RWPE2 (cell line): ENCODE measurements at regions not wholly inside any gene's neighbourhood (a gene's known extent, or its start where the extent isn't known, plus 50 kb on each side); places are given as distances from the start of the nearest gene placed in this dataset.

Source experiments
- ATAC-seq: fragments of 200-7000 bp; cut with Tn5 transposase; 3 replicates; pipeline ENCODE4 v1.9.1; 2021; ENCODE audit warnings: low read depth
- DNase-seq: peaks from one replicate; pipeline ENCODE4 v3.0.0-alpha.2; 2020; ENCODE audit warnings: low spot score
- H3K27ac ChIP-seq: fragments of 450-650 bp; 2 replicates; pipeline ENCODE4 v1.5.1; 2017; ENCODE audit warnings: mild to moderate bottlenecking; ENCODE audit not compliant: poor library complexity, severe bottlenecking
- H3K27me3 ChIP-seq: fragments of 250-450 bp; sonication (Bioruptor Pico); 2 replicates; pipeline ENCODE4 v1.5.1; 2021; ENCODE audit warnings: mild to moderate bottlenecking, moderate library complexity; ENCODE audit not compliant: insufficient read depth, poor library complexity, severe bottlenecking
- H3K36me3 ChIP-seq: fragments of 250-450 bp; sonication (Bioruptor Pico); 2 replicates; pipeline ENCODE4 v1.5.1; 2020; ENCODE audit warnings: low read depth, mild to moderate bottlenecking, moderate library complexity
- H3K4me1 ChIP-seq: fragments of 250-450 bp; sonication (Bioruptor Pico); 2 replicates; pipeline ENCODE4 v1.5.1; 2021; ENCODE audit warnings: mild to moderate bottlenecking, moderate library complexity; ENCODE audit not compliant: insufficient read depth, poor library complexity, severe bottlenecking
- H3K4me3 ChIP-seq: fragments of 250-450 bp; sonication (Bioruptor Pico); 2 replicates; pipeline ENCODE4 v1.5.1; 2021; ENCODE audit warnings: mild to moderate bottlenecking, moderate library complexity; ENCODE audit not compliant: severe bottlenecking
- H3K9me3 ChIP-seq: fragments of 250-450 bp; sonication (Bioruptor Pico); 2 replicates; pipeline ENCODE4 v1.5.1; 2021; ENCODE audit warnings: mild to moderate bottlenecking, moderate library complexity; ENCODE audit not compliant: severe bottlenecking
- TF ChIP-seq, protein P1 (sequence below): fragments of 450-650 bp; IDR thresholded peaks from one replicate; pipeline ENCODE4 v1.5.1; 2017; ENCODE audit warnings: mild to moderate bottlenecking, moderate library complexity; ENCODE audit not compliant: poor library complexity, severe bottlenecking

DNA sequence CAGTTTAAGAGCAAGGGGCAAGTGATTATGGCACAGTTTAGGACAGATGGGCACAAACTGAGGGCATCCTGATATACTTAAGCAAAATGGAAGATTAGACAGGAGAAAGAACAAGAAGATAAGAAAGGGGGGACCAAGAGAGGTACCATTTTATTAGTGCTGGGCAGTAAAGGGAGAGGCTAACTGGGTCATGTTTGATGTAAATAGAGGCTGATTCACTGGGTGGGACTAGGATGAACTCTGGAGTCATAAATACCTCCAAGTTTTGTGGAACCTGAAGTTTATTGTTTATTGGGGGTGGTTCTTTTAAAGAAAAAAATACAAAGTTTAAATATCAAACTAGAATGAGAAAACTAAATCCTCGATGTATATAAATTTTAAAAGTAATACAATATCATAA is 1067.2 kb upstream of the GYPC start:
- ATAC-seq (no peak), DNase-seq (no peak)
- Histone ChIP-seq H3K27ac (no peak overlapping the region), H3K4me1 (no peaks in the 10 kb centered on the region), H3K27me3 (peaks cover 4% of the 10 kb centered on the region), H3K4me3 (no peak overlapping the region), H3K36me3 (no peaks in the 10 kb centered on the region), H3K9me3 (no peaks in the 10 kb centered on the region)
- TF ChIP-seq, protein P1, sequence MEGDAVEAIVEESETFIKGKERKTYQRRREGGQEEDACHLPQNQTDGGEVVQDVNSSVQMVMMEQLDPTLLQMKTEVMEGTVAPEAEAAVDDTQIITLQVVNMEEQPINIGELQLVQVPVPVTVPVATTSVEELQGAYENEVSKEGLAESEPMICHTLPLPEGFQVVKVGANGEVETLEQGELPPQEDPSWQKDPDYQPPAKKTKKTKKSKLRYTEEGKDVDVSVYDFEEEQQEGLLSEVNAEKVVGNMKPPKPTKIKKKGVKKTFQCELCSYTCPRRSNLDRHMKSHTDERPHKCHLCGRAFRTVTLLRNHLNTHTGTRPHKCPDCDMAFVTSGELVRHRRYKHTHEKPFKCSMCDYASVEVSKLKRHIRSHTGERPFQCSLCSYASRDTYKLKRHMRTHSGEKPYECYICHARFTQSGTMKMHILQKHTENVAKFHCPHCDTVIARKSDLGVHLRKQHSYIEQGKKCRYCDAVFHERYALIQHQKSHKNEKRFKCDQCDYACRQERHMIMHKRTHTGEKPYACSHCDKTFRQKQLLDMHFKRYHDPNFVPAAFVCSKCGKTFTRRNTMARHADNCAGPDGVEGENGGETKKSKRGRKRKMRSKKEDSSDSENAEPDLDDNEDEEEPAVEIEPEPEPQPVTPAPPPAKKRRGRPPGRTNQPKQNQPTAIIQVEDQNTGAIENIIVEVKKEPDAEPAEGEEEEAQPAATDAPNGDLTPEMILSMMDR, result no peak

DNA sequence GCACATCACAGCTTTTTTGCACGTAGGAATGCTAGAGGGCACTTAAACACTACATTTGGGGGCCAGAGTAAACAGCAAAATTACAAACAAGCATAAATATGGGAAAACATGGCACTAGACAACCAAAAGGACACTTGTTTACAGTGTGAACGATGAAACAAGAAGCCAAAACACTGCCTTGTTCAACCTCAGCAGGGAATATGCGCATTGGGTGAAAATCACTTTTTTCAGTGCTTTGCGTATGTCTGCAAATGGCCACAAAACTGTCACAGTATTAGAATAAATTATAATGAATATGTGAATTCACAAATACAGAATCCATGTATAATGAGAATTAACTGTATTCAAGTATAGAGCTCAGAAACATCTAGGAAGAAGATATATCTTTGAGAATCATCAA is 1064.0 kb upstream of the GYPC start:
- H3K9me3 ChIP-seq, result no peaks in the 10 kb centered on the region

DNA sequence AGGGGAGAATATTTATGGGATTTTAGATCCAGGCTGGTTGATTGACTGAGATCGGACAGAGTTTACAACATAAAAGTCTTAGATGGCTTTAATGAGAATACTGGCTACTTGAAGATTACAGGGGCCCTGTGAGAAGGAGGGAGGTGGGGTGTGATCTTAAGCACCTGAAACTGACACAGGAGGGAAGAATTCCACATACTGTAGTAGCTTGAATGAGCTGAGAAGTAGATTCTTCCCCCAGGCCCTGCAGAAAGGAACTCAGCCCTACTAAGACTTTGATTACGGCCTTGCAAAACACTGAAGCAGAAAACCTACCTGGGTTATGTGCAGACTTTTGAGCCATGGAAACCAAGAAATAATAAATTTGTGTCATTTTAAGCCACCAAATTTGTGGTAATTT is 1062.9 kb upstream of the GYPC start:
- DNase-seq (no peak), ATAC-seq (no peak)
- H3K4me1 ChIP-seq, result no peaks in the 10 kb centered on the region
- no peak overlapping the region for H3K4me3 ChIP-seq
- TF ChIP-seq, protein P1, result no peak
- no peaks in the 10 kb centered on the region for H3K36me3 ChIP-seq
- no peaks in the 10 kb centered on the region for H3K9me3 ChIP-seq
- H3K27me3 ChIP-seq, result no peaks in the 10 kb centered on the region
- H3K27ac ChIP-seq, result no peak overlapping the region

More for the DNA sequence above, 1064.0 kb upstream of the GYPC start:
- TF ChIP-seq, protein P1, result no peak
- Histone ChIP-seq H3K27ac (no peak overlapping the region), H3K36me3 (no peaks in the 10 kb centered on the region), H3K4me3 (no peak overlapping the region), H3K4me1 (no peaks in the 10 kb centered on the region), H3K27me3 (no peaks in the 10 kb centered on the region)
- ATAC-seq (no peak), DNase-seq (no peak)

DNA sequence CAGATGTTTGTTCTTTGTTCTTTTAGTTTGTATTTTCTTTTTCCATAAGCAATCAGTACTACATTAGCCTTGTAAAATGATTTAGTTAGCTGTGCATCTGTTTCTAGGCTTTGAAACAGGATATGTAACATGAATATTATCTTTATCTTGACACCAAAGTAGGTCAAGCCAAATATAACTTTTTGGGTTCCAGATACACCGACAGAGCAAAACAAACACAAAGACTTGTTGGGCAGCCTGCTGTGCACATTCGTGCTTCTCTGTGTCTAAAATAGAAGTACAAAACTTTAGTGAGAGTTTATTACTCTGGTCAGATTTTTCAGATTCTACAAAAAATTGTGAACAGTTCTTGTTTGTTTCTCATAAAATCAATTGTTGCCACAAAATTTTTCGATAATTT is 1059.3 kb upstream of the GYPC start:
- Histone ChIP-seq H3K27me3 (no peaks in the 10 kb centered on the region), H3K9me3 (no peaks in the 10 kb centered on the region), H3K27ac (no peak overlapping the region), H3K36me3 (no peaks in the 10 kb centered on the region), H3K4me3 (no peak overlapping the region), H3K4me1 (no peaks in the 10 kb centered on the region)
- DNase-seq, result no peak
- no peak for ATAC-seq
- TF ChIP-seq, protein P1, result no peak

DNA sequence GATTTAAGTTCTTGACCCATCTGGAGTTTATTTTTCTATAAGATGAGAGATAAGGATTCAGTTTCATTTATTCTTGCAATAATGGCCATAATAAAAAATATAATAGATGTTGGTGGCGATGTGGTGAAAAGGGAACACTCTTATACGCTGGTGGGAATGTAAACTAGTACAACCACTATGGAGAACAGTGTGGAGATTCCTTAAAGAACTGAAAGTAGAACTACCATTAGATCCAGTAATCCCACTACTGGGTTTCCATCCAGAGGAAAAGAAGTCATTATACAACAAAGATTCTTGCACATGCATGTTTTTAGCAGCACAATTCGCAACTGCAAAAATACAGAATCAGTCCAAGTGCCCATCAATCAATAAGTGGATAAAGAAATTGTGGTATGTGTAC is 1040.5 kb upstream of the GYPC start:
- no peak overlapping the region for H3K4me3 ChIP-seq
- H3K9me3 ChIP-seq, result no peaks in the 10 kb centered on the region
- H3K27ac ChIP-seq, result no peak overlapping the region
- no peaks in the 10 kb centered on the region for H3K27me3 ChIP-seq
- H3K4me1 ChIP-seq, result no peaks in the 10 kb centered on the region
- no peak for ATAC-seq
- no peak for DNase-seq
- no peaks in the 10 kb centered on the region for H3K36me3 ChIP-seq
- TF ChIP-seq, protein P1, result no peak
